Colonic mucosa (tissue), 4 donors: ENCODE measurements at regions not wholly inside any gene's neighbourhood (a gene's known extent, or its start where the extent isn't known, plus 50 kb on each side); places are given as distances from the start of the nearest gene placed in this dataset.

ENCODE experiments used
- DNase-seq: peaks from one replicate; pipeline ENCODE4 v3.0.0-alpha.2; 2020
- H3K27ac ChIP-seq: fragments of 200-600 bp; one replicate; pipeline ENCODE4 v1.8.0; 2021
- H3K27me3 ChIP-seq: fragments of 200-600 bp; one replicate; pipeline ENCODE4 v1.8.0; 2021
- H3K36me3 ChIP-seq: fragments of 200-600 bp; one replicate; pipeline ENCODE4 v1.8.0; 2021
- H3K4me1 ChIP-seq: fragments of 200-600 bp; one replicate; pipeline ENCODE4 v1.8.0; 2021; ENCODE audit warnings: mild to moderate bottlenecking
- H3K4me3 ChIP-seq: fragments of 200-600 bp; one replicate; pipeline ENCODE4 v1.8.0; 2021
- H3K9ac ChIP-seq, 2 donors: one replicate each; pipeline ENCODE4 v1.7.0; 2013; ENCODE audit warnings: control low read depth in 2 of 2, low read depth in 2 of 2, low read length in 2 of 2
- H3K9me3 ChIP-seq: fragments of 200-600 bp; one replicate; pipeline ENCODE4 v1.8.0; 2021
- CTCF ChIP-seq: fragments of 200-600 bp; IDR thresholded peaks from one replicate; pipeline ENCODE4 v1.8.0; 2022; ENCODE audit warnings: antibody characterized with exemption, mild to moderate bottlenecking
- intact Hi-C: fragments of 100-400 bp; cut with DNase I; formaldehyde crosslinking; loops from one replicate; pipeline ENCODE4 v1.14.1; 2022
- donor health status: healthy.
- donor health status: DM: no; HTN: no; CAD: no.
- donor health status: DM: no; HTN: no; CAD: no.

- no peak overlapping the region for H3K27ac ChIP-seq
- no peak overlapping the region for H3K9ac ChIP-seq
- no peaks in the 10 kb centered on the region for H3K9me3 ChIP-seq
- intact Hi-C loops: no loop called here
- H3K36me3 ChIP-seq: no peaks in the 10 kb centered on the region
- no peaks in the 10 kb centered on the region for H3K27me3 ChIP-seq
- no peak for DNase-seq
- no peak for TF ChIP-seq CTCF
- H3K4me1 ChIP-seq: no peaks in the 10 kb centered on the region
- no peak overlapping the region for H3K4me3 ChIP-seq
These were observed 157.3 kb upstream of the MMADHC start for GRCh38 chr2:149744865-149745264.

- intact Hi-C loops: no loop called here
- no peak overlapping the region for H3K9ac ChIP-seq
These were observed 156.4 kb upstream of the MMADHC start for GRCh38 chr2:149743842-149744448.

GRCh38 chr2:149741646-149742045, 154.1 kb upstream of the MMADHC start:
- H3K27ac ChIP-seq: no peak overlapping the region
- no peak for TF ChIP-seq CTCF
- no peaks in the 10 kb centered on the region for H3K36me3 ChIP-seq
- H3K27me3 ChIP-seq: no peaks in the 10 kb centered on the region
- H3K4me3 ChIP-seq: no peak overlapping the region
- no peak overlapping the region for H3K9ac ChIP-seq
- DNase-seq: no peak
- H3K9me3 ChIP-seq: no peaks in the 10 kb centered on the region
- intact Hi-C loops: no loop called here
- H3K4me1 ChIP-seq: no peaks in the 10 kb centered on the region

More at GRCh38 chr2:149743842-149744448, 156.4 kb upstream of the MMADHC start:
- no peak for DNase-seq
- no peak overlapping the region for H3K27ac ChIP-seq
- no peaks in the 10 kb centered on the region for H3K9me3 ChIP-seq
- no peak overlapping the region for H3K4me3 ChIP-seq
- no peaks in the 10 kb centered on the region for H3K36me3 ChIP-seq
- no peak for TF ChIP-seq CTCF
- H3K4me1 ChIP-seq: no peaks in the 10 kb centered on the region
- H3K27me3 ChIP-seq: no peaks in the 10 kb centered on the region

GRCh38 chr2:149740490-149740889, 152.9 kb upstream of the MMADHC start:
- TF ChIP-seq CTCF: no peak
- H3K4me3 ChIP-seq: no peak overlapping the region
- DNase-seq: no peak
- no peak overlapping the region for H3K27ac ChIP-seq
- H3K36me3 ChIP-seq: no peaks in the 10 kb centered on the region
- H3K4me1 ChIP-seq: no peaks in the 10 kb centered on the region
- no peak overlapping the region for H3K9ac ChIP-seq
- no peaks in the 10 kb centered on the region for H3K9me3 ChIP-seq
- intact Hi-C loops: no loop called here
- no peaks in the 10 kb centered on the region for H3K27me3 ChIP-seq

GRCh38 chr2:149739883-149740265, 152.3 kb upstream of the MMADHC start:
- intact Hi-C loops: no loop called here
- Histone ChIP-seq H3K36me3 (no peaks in the 10 kb centered on the region), H3K4me3 (no peak overlapping the region), H3K4me1 (no peaks in the 10 kb centered on the region), H3K27ac (no peak overlapping the region), H3K27me3 (no peaks in the 10 kb centered on the region), H3K9ac (no peak overlapping the region), H3K9me3 (no peaks in the 10 kb centered on the region)
- TF ChIP-seq CTCF: no peak
- no peak for DNase-seq
